ENCODE measurements at regions not wholly inside any gene's neighbourhood (a gene's known extent, or its start where the extent isn't known, plus 50 kb on each side); places are given as distances from the start of the nearest gene placed in this dataset.

DNA sequence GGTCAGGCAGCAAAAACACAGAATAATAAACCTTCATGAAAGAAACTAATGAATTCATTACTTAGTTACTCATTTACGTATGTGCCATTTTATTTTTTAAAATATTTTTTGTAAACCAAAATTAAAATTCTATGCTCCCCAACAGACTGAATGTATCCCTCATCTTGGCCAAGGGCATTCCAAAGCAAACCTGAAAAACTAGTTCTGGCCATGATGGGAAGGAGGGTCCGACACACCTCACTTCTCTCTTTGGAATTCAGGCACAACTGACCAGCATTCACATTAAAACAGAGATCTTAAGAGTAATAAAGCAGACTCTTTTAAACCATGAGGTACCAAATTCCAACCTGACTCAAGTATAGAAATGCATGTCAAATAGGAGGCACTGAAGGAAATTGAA, 1576.9 kb upstream of the SPRY2 start:
- TF ChIP-seq PATZ1 (tag by site-specific recombination; IDR thresholded peaks at IDR 0.05): no peak
- no peak for TF ChIP-seq CTCF (tag by site-specific recombination; IDR thresholded peaks at IDR 0.05)
- no peak for TF ChIP-seq ZNF660 (tag by site-specific recombination; IDR thresholded peaks at IDR 0.05)
- no peak for TF ChIP-seq YY2 (tag by site-specific recombination; IDR thresholded peaks at IDR 0.05)
- TF ChIP-seq, protein P1, sequence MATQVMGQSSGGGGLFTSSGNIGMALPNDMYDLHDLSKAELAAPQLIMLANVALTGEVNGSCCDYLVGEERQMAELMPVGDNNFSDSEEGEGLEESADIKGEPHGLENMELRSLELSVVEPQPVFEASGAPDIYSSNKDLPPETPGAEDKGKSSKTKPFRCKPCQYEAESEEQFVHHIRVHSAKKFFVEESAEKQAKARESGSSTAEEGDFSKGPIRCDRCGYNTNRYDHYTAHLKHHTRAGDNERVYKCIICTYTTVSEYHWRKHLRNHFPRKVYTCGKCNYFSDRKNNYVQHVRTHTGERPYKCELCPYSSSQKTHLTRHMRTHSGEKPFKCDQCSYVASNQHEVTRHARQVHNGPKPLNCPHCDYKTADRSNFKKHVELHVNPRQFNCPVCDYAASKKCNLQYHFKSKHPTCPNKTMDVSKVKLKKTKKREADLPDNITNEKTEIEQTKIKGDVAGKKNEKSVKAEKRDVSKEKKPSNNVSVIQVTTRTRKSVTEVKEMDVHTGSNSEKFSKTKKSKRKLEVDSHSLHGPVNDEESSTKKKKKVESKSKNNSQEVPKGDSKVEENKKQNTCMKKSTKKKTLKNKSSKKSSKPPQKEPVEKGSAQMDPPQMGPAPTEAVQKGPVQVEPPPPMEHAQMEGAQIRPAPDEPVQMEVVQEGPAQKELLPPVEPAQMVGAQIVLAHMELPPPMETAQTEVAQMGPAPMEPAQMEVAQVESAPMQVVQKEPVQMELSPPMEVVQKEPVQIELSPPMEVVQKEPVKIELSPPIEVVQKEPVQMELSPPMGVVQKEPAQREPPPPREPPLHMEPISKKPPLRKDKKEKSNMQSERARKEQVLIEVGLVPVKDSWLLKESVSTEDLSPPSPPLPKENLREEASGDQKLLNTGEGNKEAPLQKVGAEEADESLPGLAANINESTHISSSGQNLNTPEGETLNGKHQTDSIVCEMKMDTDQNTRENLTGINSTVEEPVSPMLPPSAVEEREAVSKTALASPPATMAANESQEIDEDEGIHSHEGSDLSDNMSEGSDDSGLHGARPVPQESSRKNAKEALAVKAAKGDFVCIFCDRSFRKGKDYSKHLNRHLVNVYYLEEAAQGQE (tag by site-specific recombination; IDR thresholded peaks at IDR 0.05): no peak
- TF ChIP-seq PRDM6 (tag by site-specific recombination; IDR thresholded peaks at IDR 0.05): no peak
- TF ChIP-seq ZNF626 (tag by site-specific recombination; IDR thresholded peaks at IDR 0.05): no peak
- TF ChIP-seq ZNF48 (tag by site-specific recombination; IDR thresholded peaks at IDR 0.05): no peak
- TF ChIP-seq YY1 (tag by site-specific recombination; IDR thresholded peaks at IDR 0.05): no peak
